ENCODE measurements at regions not wholly inside any gene's neighbourhood (a gene's known extent, or its start where the extent isn't known, plus 50 kb on each side); places are given as distances from the start of the nearest gene placed in this dataset.

DNA sequence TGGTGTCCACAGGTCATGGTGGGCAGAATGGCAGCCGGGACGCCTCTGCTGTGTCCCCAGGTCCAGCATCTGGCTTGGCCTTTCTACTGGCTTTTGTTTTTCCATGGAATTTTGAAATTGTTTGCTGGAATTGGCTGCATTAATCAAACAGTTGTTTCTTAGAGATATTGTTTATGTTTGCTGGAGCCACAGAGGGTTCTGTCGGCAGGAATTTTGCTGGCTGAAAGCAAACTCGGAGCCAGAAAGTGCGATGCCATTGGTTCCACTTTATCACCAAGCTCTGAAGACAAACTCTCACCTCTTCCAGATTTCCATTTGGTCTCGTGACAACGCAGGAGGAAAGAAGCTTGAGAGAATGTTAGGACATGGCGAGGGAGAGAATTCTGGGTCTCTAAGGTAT lies 199.2 kb upstream of the COPS8 start:
- TF ChIP-seq POLR2AphosphoS5 (IDR thresholded peaks at IDR 0.05) = no peak
- TF ChIP-seq, protein P1, sequence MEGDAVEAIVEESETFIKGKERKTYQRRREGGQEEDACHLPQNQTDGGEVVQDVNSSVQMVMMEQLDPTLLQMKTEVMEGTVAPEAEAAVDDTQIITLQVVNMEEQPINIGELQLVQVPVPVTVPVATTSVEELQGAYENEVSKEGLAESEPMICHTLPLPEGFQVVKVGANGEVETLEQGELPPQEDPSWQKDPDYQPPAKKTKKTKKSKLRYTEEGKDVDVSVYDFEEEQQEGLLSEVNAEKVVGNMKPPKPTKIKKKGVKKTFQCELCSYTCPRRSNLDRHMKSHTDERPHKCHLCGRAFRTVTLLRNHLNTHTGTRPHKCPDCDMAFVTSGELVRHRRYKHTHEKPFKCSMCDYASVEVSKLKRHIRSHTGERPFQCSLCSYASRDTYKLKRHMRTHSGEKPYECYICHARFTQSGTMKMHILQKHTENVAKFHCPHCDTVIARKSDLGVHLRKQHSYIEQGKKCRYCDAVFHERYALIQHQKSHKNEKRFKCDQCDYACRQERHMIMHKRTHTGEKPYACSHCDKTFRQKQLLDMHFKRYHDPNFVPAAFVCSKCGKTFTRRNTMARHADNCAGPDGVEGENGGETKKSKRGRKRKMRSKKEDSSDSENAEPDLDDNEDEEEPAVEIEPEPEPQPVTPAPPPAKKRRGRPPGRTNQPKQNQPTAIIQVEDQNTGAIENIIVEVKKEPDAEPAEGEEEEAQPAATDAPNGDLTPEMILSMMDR (IDR thresholded peaks at IDR 0.05; ENCODE audit: poor library complexity, severe bottlenecking) = no peak
- TF ChIP-seq EP300 (conservative IDR thresholded peaks at IDR 0.05; ENCODE audit: poor library complexity, severe bottlenecking) = no peak
- no peak for TF ChIP-seq MXI1 (conservative IDR thresholded peaks at IDR 0.05; ENCODE audit: poor library complexity, severe bottlenecking)
- no peak for TF ChIP-seq RAD21 (conservative IDR thresholded peaks at IDR 0.05)
- no peak for TF ChIP-seq TAF1 (IDR thresholded peaks at IDR 0.05; ENCODE audit: low read depth)
- TF ChIP-seq EZH2 (IDR thresholded peaks at IDR 0.05; ENCODE audit: borderline replicate concordance, insufficient read depth, low read length, poor library complexity, severe bottlenecking) = no peak
- TF ChIP-seq, protein P2, sequence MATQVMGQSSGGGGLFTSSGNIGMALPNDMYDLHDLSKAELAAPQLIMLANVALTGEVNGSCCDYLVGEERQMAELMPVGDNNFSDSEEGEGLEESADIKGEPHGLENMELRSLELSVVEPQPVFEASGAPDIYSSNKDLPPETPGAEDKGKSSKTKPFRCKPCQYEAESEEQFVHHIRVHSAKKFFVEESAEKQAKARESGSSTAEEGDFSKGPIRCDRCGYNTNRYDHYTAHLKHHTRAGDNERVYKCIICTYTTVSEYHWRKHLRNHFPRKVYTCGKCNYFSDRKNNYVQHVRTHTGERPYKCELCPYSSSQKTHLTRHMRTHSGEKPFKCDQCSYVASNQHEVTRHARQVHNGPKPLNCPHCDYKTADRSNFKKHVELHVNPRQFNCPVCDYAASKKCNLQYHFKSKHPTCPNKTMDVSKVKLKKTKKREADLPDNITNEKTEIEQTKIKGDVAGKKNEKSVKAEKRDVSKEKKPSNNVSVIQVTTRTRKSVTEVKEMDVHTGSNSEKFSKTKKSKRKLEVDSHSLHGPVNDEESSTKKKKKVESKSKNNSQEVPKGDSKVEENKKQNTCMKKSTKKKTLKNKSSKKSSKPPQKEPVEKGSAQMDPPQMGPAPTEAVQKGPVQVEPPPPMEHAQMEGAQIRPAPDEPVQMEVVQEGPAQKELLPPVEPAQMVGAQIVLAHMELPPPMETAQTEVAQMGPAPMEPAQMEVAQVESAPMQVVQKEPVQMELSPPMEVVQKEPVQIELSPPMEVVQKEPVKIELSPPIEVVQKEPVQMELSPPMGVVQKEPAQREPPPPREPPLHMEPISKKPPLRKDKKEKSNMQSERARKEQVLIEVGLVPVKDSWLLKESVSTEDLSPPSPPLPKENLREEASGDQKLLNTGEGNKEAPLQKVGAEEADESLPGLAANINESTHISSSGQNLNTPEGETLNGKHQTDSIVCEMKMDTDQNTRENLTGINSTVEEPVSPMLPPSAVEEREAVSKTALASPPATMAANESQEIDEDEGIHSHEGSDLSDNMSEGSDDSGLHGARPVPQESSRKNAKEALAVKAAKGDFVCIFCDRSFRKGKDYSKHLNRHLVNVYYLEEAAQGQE (IDR thresholded peaks at IDR 0.05; ENCODE audit: borderline replicate concordance) = no peak
- no peak for TF ChIP-seq SMC3 (conservative IDR thresholded peaks at IDR 0.05; ENCODE audit: poor library complexity)

Data from neural cell (in vitro differentiated cells).